Fibroblast of skin of back (primary cell): ENCODE measurements at regions not wholly inside any gene's neighbourhood (a gene's known extent, or its start where the extent isn't known, plus 50 kb on each side); places are given as distances from the start of the nearest gene placed in this dataset.

Experiments used
- DNase-seq: peaks from one replicate; pipeline ENCODE4 v3.0.0-alpha.2; 2013

GRCh38 chr3:72591522-72592421 lies 256.5 kb downstream of the SHQ1 start:
- DNase-seq = peak; percentile 96

DNA sequence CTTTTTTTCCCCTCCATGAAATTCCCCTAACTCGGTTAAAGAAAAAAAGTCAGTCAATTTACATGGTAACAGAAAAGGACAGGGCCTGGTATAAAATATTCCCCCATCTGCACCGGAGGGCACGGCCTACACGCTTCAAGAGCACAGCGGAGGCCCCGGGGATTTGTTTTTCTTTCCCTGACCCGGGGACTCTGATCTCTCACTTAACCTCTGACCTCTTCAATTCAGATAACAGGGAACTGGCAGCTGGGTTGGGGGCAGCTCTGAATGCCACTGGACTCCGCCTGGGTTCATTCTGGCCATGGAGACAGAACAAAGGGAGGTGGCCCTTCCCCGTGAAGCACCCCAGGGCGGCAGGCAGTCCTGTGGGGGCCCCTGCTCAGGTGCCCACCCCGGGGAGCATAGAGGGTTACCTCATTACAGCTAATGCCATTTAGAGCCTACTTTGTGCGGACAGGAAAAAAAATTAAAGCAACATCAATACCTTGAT lies 257.5 kb downstream of the SHQ1 start:
- DNase-seq = no peak

DNA sequence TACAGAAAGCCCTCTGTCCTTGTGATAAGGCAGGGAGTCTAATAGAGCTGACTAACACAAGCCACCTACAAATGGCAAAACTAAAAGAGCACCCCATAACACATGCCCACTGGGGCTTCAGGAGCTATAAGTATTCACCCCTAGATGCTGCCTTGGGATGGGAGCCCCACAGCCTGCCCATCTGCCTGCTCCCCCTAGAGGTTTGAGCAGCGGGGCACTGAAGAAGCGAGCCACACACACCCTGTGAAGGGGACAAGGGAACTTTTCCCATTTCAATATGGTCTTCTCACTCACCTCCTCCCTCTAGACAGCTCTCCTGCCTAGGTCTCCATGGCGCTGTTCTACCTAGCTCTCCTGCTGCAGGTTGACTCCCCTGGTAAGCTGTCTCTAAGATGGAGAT lies 261.0 kb downstream of the SHQ1 start:
- DNase-seq = no peak

DNA sequence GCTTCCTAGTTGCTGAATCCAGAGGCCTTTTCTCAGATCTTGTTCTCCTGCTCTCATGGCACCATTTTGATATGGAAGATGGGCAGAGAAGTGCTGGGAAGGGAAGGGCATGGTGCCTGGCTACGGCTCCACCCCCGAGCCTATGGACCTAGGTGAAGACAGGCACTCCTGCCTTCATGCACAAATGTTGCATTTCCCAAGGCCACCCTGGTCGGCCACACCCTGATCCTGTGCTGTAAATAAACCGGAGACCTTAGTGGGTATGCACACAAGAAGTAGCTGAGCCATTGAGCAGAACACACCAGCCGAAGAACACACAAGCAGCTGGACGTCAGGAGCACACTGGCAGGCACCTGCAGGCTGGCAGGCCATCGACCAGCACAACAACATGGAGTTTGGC lies 261.6 kb downstream of the SHQ1 start:
- no peak for DNase-seq

- peak; percentile 7 for DNase-seq
Measured at GRCh38 chr3:72585966-72586365, 262.3 kb downstream of the SHQ1 start.

GRCh38 chr3:72584262-72584661 lies 264.0 kb downstream of the SHQ1 start:
- DNase-seq = no peak

DNA sequence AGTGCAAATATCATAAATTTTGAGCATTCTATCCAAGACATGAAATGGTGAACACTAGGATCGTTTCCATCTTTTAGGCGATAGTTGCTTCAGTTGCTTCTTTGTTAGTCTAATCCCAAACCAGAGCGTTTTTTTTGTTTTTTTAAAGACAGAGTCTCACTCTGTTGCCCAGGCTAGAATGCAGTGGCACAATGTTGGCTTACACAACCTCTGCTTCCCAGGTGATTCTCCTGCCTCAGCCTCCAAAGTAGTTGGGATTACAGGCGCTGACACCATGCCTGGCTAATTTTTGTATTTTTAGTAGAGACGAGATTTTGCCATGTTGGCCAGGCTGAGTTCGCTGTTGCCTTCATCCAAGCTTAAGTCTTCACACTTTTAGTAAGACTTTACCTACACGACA lies 265.3 kb downstream of the SHQ1 start:
- no peak for DNase-seq

DNA sequence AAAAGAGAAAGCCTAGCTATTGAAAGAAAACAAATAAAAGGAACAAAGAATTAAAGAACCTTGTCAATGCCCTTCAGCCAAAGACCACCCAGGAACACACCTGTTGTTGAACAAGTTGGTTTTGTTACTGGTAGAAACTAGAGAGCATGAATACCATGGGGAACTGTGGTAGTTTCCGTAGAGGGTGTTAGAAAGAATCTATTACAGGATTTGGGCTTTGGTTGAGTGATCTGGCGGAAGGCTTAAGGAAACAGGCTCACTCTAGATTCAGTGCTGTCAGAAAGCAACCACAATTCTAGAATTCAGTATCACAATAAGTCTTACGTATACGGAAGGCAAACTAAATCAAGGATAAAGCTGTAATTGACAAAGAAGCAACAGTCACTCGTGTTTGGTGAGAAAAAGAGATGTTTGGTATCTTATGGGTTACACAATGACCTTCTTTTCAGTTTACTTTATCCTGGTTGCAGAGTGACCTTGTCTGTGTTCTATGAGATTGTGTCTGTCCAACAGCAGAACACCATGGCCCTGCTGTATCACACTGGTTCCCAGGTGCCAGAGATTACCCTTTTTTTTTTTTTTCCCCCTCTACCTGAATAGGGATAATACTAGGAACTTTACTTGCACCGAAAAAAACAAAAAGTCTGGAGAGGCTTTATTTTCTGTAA lies 265.9 kb downstream of the SHQ1 start:
- no peak for DNase-seq

- no peak for DNase-seq
Measured at GRCh38 chr3:72580900-72581299, 267.3 kb downstream of the SHQ1 start.

GRCh38 chr3:72580246-72580756 lies 267.9 kb downstream of the SHQ1 start:
- no peak for DNase-seq

- no peak for DNase-seq
Measured at GRCh38 chr3:72579581-72580245, 268.5 kb downstream of the SHQ1 start.

DNA sequence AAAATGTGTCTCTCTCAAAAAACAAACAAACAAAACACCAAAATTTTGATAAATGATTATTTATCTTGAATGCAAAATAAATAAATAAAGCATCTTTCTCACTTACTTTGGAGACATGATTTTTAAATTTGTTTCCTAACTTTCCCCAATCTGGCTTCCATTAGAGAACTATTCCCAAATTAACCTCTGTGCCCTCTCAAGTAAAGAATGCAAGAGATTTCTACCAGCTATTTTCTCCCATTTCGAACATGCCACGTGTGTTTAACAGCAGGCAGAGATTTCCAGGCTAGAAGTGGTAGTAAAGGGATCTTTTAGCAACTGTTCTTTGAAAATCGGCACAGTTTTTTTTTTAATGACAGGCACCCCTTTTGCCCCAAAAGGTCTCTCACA lies 269.1 kb downstream of the SHQ1 start:
- no peak for DNase-seq

DNA sequence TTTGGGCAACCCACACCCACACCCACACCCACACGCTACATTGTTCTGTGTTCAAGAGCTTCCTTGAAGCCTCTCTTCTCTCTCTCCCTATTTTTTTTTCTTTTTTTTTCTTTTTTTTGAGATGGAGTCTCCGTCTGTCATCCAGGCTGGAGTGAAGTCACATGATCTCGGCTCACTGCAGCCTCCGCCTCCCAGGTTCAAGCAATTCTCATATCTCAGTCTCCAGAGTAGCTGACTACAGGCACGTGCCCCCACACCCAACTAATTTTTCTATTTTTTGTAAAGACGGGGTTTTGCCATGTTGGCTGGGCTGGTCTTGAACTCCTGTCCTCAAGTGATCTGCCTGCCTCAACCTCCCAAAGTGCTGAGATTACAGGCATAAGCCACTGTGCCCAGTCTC lies 271.1 kb downstream of the SHQ1 start:
- no peak for DNase-seq

- no peak for DNase-seq
Measured at GRCh38 chr3:72576563-72576962, 271.7 kb downstream of the SHQ1 start.

DNA sequence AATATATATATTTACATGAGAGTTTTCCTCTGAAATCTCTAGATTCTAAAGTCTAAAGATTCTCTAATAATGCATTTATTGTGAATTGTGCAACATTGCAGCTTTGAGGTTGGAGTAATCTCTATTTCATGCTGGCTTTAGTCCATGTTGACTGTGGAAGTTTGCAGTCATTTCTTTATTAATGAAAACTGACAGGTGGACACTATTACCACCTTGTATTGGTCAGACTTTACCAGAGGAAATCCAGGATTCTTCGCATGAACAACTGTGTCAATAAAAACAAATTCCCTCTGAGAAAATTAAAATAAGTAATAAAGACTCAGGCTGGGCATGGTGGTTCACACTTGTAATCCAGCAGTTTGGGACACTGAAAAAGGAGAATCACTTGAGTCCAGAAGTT lies 274.1 kb downstream of the SHQ1 start:
- DNase-seq = no peak

DNA sequence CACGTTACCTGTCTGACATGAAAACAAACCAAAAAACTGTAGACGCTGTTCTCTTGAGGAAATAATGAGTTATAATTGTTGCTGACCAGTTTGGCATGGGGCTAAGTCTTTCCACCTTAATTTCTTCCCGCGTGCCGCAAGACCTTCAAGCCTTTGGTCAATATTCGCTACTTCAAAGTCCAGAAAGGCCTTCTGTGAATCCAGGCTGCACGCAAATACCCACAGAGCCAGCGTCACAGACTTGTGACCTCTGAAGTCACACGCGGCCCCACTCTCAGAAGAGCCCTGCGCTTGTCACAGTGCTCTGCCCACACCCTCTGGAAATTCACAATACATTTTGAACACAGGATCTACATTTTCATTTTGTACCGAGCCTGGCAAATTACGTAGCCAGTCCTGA lies 275.2 kb downstream of the SHQ1 start:
- DNase-seq = no peak

- no peak for DNase-seq
Measured at GRCh38 chr3:72572489-72573007, 275.7 kb downstream of the SHQ1 start.

GRCh38 chr3:72571638-72572114 lies 276.6 kb downstream of the SHQ1 start:
- peak; percentile 36 for DNase-seq

GRCh38 chr3:72571052-72571451 lies 277.2 kb downstream of the SHQ1 start:
- no peak for DNase-seq

- no peak for DNase-seq
Measured at GRCh38 chr3:72569754-72570440, 278.3 kb downstream of the SHQ1 start.

GRCh38 chr3:72568083-72568482 lies 280.2 kb downstream of the SHQ1 start:
- no peak for DNase-seq

DNA sequence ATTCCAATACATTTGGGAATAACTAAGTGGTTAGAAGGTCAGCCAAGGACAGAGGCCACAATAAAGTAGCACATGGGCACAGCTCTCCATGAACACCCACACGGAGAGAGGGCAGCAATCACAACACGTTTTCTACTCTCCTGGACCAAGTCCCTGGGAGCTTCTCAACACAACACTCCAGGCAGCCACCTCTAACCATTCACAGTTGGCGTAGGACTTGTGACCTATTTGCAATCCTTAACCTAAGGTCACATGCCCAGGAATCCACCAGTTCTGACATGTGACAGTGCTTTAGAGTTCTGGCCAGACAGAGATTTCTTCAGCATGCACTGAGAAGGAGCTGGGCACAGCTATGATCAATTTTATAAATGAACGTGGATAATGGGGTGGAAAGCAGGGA lies 280.8 kb downstream of the SHQ1 start:
- DNase-seq = no peak
